ENCODE measurements at regions not wholly inside any gene's neighbourhood (a gene's known extent, or its start where the extent isn't known, plus 50 kb on each side); places are given as distances from the start of the nearest gene placed in this dataset.

DNA sequence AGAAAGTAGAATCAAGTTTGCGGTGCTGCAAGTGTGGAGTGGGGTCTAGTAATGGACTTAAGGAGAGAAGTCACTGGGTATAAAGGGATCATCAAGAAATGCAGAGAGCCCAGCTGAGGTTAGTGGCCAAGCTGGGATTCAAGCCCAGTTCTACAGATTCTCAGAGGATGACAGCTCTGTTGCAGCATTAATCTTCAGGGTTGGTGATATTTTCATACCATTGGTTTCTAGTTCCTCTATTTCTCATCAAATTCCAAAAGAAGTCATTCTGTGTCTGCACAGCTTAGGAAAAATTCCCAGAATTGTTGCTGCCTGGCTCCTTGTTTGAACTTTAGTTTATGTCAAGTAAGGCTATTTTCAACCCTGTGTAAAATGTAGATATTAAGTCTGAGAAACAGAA is 169.5 kb upstream of the NTF3 start:
- H3K4me3 ChIP-seq (ENCODE audit: low read depth, low read length): no peak overlapping the region
- TF ChIP-seq, protein P1, sequence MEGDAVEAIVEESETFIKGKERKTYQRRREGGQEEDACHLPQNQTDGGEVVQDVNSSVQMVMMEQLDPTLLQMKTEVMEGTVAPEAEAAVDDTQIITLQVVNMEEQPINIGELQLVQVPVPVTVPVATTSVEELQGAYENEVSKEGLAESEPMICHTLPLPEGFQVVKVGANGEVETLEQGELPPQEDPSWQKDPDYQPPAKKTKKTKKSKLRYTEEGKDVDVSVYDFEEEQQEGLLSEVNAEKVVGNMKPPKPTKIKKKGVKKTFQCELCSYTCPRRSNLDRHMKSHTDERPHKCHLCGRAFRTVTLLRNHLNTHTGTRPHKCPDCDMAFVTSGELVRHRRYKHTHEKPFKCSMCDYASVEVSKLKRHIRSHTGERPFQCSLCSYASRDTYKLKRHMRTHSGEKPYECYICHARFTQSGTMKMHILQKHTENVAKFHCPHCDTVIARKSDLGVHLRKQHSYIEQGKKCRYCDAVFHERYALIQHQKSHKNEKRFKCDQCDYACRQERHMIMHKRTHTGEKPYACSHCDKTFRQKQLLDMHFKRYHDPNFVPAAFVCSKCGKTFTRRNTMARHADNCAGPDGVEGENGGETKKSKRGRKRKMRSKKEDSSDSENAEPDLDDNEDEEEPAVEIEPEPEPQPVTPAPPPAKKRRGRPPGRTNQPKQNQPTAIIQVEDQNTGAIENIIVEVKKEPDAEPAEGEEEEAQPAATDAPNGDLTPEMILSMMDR (conservative IDR thresholded peaks at IDR 0.05; ENCODE audit: low read depth, low read length): no peak
- no peak for DNase-seq (ENCODE audit: low read depth)

DNA sequence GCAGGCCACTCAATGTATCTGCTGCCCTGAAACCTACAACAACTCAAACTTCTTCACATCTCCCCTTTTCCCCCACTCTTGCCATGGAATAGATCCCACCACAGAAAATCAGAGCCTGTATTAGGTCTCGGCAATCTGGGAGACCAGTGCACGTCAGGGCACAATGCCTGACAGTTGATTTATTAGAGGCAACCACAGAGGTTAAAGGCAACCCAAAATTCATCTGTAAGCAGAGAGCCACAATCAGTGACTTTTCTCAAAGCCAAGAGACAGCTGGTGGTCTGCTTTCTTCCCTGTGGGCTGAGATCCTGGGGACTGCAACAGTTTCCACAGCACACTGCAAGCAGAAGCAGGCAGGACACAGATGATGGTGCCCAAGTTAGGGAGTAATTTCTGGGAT is 169.0 kb upstream of the NTF3 start:
- TF ChIP-seq, protein P1 (conservative IDR thresholded peaks at IDR 0.05; ENCODE audit: low read depth, low read length): no peak
- no peak for DNase-seq (ENCODE audit: low read depth)
- no peak overlapping the region for H3K4me3 ChIP-seq (ENCODE audit: low read depth, low read length)

DNA sequence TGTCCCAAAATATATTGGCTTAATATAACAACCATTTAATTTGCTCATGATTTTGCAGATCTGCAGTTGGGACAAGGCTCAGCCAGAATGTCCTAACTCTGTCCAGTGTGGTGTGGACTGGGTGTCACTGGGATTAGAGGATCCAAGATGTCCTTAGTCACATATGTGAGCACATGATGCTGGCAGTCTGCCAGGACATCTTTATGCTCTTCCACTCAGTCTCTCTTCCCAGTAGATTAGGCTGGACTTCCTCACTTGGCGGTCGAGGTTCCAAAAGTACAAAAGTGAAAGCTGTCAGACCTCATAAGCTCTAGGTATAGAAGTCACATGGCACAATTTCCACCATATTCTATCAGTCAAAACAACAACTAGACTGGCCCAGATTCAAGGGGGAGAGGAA is 167.9 kb upstream of the NTF3 start:
- TF ChIP-seq, protein P1 (conservative IDR thresholded peaks at IDR 0.05; ENCODE audit: low read depth, low read length): no peak
- no peak overlapping the region for H3K4me3 ChIP-seq (ENCODE audit: low read depth, low read length)
- DNase-seq (ENCODE audit: low read depth): no peak

DNA sequence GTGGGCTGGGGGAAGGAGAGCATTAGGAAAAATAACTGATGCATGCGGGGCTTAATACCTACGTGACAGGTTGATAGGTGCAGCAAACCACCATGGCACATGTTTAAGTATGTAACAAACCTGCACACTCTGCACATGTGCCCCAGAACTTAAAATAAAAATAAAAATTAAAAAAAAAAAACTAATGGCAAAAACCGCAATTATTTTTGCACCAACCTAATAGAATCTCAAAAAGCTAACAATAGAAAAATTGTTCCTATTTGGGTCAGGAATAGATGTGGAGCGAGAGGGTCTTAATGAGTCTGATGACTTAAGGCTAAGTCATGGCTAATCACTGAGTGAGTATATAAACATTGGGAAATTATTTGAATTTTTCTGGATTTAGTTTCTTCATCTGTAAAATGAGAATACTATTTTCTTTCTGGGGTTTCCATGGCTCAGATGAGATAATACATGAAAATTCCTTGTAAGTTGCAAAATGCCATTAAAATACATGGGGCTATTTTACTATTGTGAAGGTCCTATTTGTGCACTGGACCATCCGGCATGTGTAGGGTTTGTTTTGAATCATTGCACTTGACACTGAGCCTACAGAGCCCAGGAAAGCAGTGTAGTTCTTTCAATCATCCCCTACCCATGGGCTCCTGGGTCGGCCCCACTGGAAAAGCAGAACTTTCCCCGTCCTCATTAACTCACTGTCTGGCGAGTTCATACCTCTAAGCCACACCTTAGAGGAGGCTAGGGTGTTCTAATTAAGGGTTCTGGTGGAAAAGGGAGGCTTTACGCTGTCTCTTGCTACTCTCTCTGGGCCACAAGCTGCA is 164.1 kb upstream of the NTF3 start:
- TF ChIP-seq, protein P1 (conservative IDR thresholded peaks at IDR 0.05; ENCODE audit: low read depth, low read length): no peak
- H3K4me3 ChIP-seq (ENCODE audit: low read depth, low read length): no peak overlapping the region
- DNase-seq (ENCODE audit: low read depth): no peak

DNA sequence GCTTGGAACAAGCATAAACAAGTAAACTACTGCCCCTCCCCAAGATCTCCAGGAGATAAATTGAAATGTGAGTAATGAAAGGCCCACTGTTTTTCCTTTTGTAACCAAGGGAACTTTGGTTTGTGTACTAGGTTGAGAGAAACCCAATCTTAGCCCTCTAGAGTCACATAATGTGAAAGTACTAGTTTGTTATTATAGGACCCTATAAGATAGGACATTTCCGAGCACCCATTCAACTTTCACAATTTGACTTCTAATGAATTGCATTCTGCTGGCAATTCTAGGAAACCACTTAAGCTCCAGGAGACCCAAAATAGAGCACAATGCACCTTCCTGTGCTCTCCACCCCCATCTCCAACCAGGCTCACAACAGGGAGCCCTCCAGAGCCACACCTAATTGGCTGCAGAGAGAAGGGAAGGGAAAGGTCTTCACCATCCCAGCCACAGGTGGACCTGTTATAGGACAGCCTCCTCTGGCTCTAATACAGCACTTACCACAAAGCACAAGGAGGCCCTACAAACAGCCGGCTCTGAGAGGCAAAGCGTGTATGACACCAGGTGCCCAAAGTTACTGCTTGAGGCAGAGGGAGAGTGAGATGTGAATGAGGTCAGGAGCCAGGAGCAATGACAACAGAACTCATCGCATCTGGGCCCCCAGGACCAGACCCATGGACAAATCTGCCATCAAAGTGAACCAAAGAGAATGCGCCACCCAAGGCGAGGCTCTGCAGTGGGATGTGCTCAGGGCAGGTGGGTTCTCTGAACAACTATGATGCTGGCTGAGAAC is 163.3 kb upstream of the NTF3 start:
- DNase-seq (ENCODE audit: low read depth): no peak
- TF ChIP-seq, protein P1 (conservative IDR thresholded peaks at IDR 0.05; ENCODE audit: low read depth, low read length): no peak
- no peak overlapping the region for H3K4me3 ChIP-seq (ENCODE audit: low read depth, low read length)

DNA sequence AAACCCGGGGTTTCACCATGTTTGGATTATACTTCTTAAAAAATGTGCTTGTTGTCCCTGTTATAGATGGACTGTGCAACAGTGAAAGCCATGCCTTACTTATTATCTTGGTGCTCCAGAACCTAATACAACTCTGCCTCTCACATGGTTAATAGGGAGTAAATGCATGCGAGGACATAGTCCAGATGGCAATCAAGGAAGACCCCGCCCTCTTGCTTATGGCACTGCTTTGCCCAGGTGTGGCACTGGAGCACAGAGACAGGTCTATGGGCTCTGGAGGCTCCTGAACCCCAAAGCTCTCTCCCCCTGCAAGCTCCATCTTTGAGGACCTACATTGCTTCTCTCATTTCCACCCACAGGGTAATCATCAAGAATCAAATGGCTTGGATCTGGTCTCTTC is 162.1 kb upstream of the NTF3 start:
- DNase-seq (ENCODE audit: low read depth): no peak
- no peak overlapping the region for H3K4me3 ChIP-seq (ENCODE audit: low read depth, low read length)
- TF ChIP-seq, protein P1 (conservative IDR thresholded peaks at IDR 0.05; ENCODE audit: low read depth, low read length): no peak
